ENCODE measurements at regions not wholly inside any gene's neighbourhood (a gene's known extent, or its start where the extent isn't known, plus 50 kb on each side); places are given as distances from the start of the nearest gene placed in this dataset.

- TF ChIP-seq CTCF (IDR thresholded peaks at IDR 0.05; ENCODE audit: low read depth, low read length, missing control alignments): no peak
- DNase-seq (ENCODE audit: low read depth): no peak
- H3K4me3 ChIP-seq (ENCODE audit: low read depth, low read length): no peak overlapping the region
- in situ Hi-C loops (cut with HindIII; ENCODE audit: low sequenced_read_pairs): no loop called here
Measured at GRCh38 chr5:167020418-167020817, 1271.0 kb upstream of the WWC1 start.

GRCh38 chr5:167029488-167029887 lies 1262.0 kb upstream of the WWC1 start:
- no peak for TF ChIP-seq CTCF (IDR thresholded peaks at IDR 0.05; ENCODE audit: low read depth, low read length, missing control alignments)
- in situ Hi-C loops (cut with HindIII; ENCODE audit: low sequenced_read_pairs): no loop called here
- no peak overlapping the region for H3K4me3 ChIP-seq (ENCODE audit: low read depth, low read length)
- DNase-seq (ENCODE audit: low read depth): no peak

- no peak for DNase-seq (ENCODE audit: low read depth)
- in situ Hi-C loops (cut with HindIII; ENCODE audit: low sequenced_read_pairs): no loop called here
- peak; percentile 33 for TF ChIP-seq CTCF (IDR thresholded peaks at IDR 0.05; ENCODE audit: low read depth, low read length, missing control alignments)
- H3K4me3 ChIP-seq (ENCODE audit: low read depth, low read length): no peak overlapping the region
Measured at GRCh38 chr5:167030500-167031120, 1260.8 kb upstream of the WWC1 start.

- DNase-seq (ENCODE audit: low read depth): no peak
Measured at GRCh38 chr5:167036585-167036984, 1254.9 kb upstream of the WWC1 start.

GRCh38 chr5:167049043-167049663 lies 1242.3 kb upstream of the WWC1 start:
- TF ChIP-seq CTCF (IDR thresholded peaks at IDR 0.05; ENCODE audit: low read depth, low read length, missing control alignments): peak; percentile 58
- peak; percentile 41 for DNase-seq (ENCODE audit: low read depth)
- H3K4me3 ChIP-seq (ENCODE audit: low read depth, low read length): no peak overlapping the region
- in situ Hi-C loops (cut with HindIII; ENCODE audit: low sequenced_read_pairs): no loop called here

More at GRCh38 chr5:167036585-167036984, 1254.9 kb upstream of the WWC1 start:
- in situ Hi-C loops (cut with HindIII; ENCODE audit: low sequenced_read_pairs): no loop called here
- no peak for TF ChIP-seq CTCF (IDR thresholded peaks at IDR 0.05; ENCODE audit: low read depth, low read length, missing control alignments)
- no peak overlapping the region for H3K4me3 ChIP-seq (ENCODE audit: low read depth, low read length)

GRCh38 chr5:167049771-167050567 lies 1241.5 kb upstream of the WWC1 start:
- in situ Hi-C loops (cut with HindIII; ENCODE audit: low sequenced_read_pairs): no loop called here
- H3K4me3 ChIP-seq (ENCODE audit: low read depth, low read length): no peak overlapping the region
- TF ChIP-seq CTCF (IDR thresholded peaks at IDR 0.05; ENCODE audit: low read depth, low read length, missing control alignments): no peak
- no peak for DNase-seq (ENCODE audit: low read depth)

Data from astrocyte of the cerebellum (primary cell).